ENCODE measurements at regions not wholly inside any gene's neighbourhood (a gene's known extent, or its start where the extent isn't known, plus 50 kb on each side); places are given as distances from the start of the nearest gene placed in this dataset.
A peak's percentile ranks its signal among the peaks of the same experiment; 100 is the strongest.

- DNase-seq, result peak; percentile 9
- Mint-ChIP-seq H3K4me3 (ENCODE audit: low read depth, unreplicated experiment) (no peak overlapping the region), H3K36me3 (ENCODE audit: insufficient read depth, unreplicated experiment) (no peaks in the 10 kb centered on the region), H3K4me1 (ENCODE audit: low read depth, unreplicated experiment) (peaks cover 31% of the 10 kb centered on the region), H3K27ac (ENCODE audit: unreplicated experiment) (peak overlapping the region; percentile 53), H3K9me3 (ENCODE audit: low read depth, unreplicated experiment) (no peaks in the 10 kb centered on the region), H3K27me3 (ENCODE audit: unreplicated experiment) (no peaks in the 10 kb centered on the region)
- CTCF ChIA-PET, result interaction anchor here (0.5 kb wide), 1 partner anchor 41 kb away, joined by 4 read pairs; no protein-coding TSS in a partner anchor
- no TSS peak for BruUV-seq (replicated peaks)
- intact Hi-C loops (cut with micrococcal nuclease; ENCODE audit: unreplicated experiment), result no loop called here
- TF ChIP-seq, protein P1, sequence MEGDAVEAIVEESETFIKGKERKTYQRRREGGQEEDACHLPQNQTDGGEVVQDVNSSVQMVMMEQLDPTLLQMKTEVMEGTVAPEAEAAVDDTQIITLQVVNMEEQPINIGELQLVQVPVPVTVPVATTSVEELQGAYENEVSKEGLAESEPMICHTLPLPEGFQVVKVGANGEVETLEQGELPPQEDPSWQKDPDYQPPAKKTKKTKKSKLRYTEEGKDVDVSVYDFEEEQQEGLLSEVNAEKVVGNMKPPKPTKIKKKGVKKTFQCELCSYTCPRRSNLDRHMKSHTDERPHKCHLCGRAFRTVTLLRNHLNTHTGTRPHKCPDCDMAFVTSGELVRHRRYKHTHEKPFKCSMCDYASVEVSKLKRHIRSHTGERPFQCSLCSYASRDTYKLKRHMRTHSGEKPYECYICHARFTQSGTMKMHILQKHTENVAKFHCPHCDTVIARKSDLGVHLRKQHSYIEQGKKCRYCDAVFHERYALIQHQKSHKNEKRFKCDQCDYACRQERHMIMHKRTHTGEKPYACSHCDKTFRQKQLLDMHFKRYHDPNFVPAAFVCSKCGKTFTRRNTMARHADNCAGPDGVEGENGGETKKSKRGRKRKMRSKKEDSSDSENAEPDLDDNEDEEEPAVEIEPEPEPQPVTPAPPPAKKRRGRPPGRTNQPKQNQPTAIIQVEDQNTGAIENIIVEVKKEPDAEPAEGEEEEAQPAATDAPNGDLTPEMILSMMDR (IDR thresholded peaks at IDR 0.05; ENCODE audit: unreplicated experiment), result no peak
These were observed 62.3 kb downstream of the UCHL1 start for GRCh38 chr4:41318839-41319530.

DNA sequence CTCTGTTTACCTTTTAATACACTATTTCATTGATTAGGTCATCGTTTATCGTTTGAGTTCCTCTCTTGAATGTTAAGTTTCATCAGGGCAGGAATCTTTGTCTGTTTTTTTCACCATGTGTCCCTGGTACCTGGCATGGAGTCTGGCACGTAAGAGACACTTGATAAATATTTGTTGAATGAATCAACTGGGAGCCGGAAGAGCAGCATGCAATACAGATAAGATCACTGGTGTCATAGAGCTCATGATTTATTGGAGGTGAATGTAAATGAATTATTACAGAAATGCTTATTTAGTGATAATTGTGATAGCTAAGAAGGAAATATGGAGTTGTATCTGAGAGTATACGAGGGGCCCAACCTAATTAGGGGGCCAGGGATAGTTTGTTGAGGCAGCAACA is 62.8 kb downstream of the UCHL1 start:
- Mint-ChIP-seq H3K36me3 (ENCODE audit: insufficient read depth, unreplicated experiment) (no peaks in the 10 kb centered on the region), H3K27me3 (ENCODE audit: unreplicated experiment) (no peaks in the 10 kb centered on the region), H3K9me3 (ENCODE audit: low read depth, unreplicated experiment) (no peaks in the 10 kb centered on the region), H3K4me1 (ENCODE audit: low read depth, unreplicated experiment) (peaks cover 35% of the 10 kb centered on the region), H3K4me3 (ENCODE audit: low read depth, unreplicated experiment) (no peak overlapping the region), H3K27ac (ENCODE audit: unreplicated experiment) (peak overlapping the region; percentile 53)
- no peak for DNase-seq
- TF ChIP-seq, protein P1 (IDR thresholded peaks at IDR 0.05; ENCODE audit: unreplicated experiment), result no peak
- intact Hi-C loops (cut with micrococcal nuclease; ENCODE audit: unreplicated experiment), result no loop called here
- CTCF ChIA-PET, result no interaction called here
- no TSS peak for BruUV-seq (replicated peaks)

GRCh38 chr4:41320278-41320677 is 63.5 kb downstream of the UCHL1 start:
- H3K9me3 Mint-ChIP-seq (ENCODE audit: low read depth, unreplicated experiment), result no peaks in the 10 kb centered on the region
- CTCF ChIA-PET, result interaction anchor here (1.0 kb wide), 1 partner anchor 14 kb away, joined by 3 read pairs; no protein-coding TSS in a partner anchor
- no peaks in the 10 kb centered on the region for H3K27me3 Mint-ChIP-seq (ENCODE audit: unreplicated experiment)
- no TSS peak for BruUV-seq (replicated peaks)
- intact Hi-C loops (cut with micrococcal nuclease; ENCODE audit: unreplicated experiment), result no loop called here
- no peaks in the 10 kb centered on the region for H3K36me3 Mint-ChIP-seq (ENCODE audit: insufficient read depth, unreplicated experiment)
- H3K27ac Mint-ChIP-seq (ENCODE audit: unreplicated experiment), result no peak overlapping the region
- no peak for DNase-seq
- no peak overlapping the region for H3K4me3 Mint-ChIP-seq (ENCODE audit: low read depth, unreplicated experiment)
- H3K4me1 Mint-ChIP-seq (ENCODE audit: low read depth, unreplicated experiment), result peaks cover 35% of the 10 kb centered on the region
- TF ChIP-seq, protein P1 (IDR thresholded peaks at IDR 0.05; ENCODE audit: unreplicated experiment), result no peak

- DNase-seq, result no peak
- Mint-ChIP-seq H3K36me3 (ENCODE audit: insufficient read depth, unreplicated experiment) (no peaks in the 10 kb centered on the region), H3K4me3 (ENCODE audit: low read depth, unreplicated experiment) (no peak overlapping the region), H3K27ac (ENCODE audit: unreplicated experiment) (no peak overlapping the region), H3K27me3 (ENCODE audit: unreplicated experiment) (no peaks in the 10 kb centered on the region), H3K4me1 (ENCODE audit: low read depth, unreplicated experiment) (peaks cover 35% of the 10 kb centered on the region), H3K9me3 (ENCODE audit: low read depth, unreplicated experiment) (no peaks in the 10 kb centered on the region)
- BruUV-seq (replicated peaks), result no TSS peak
- TF ChIP-seq, protein P1 (IDR thresholded peaks at IDR 0.05; ENCODE audit: unreplicated experiment), result no peak
- intact Hi-C loops (cut with micrococcal nuclease; ENCODE audit: unreplicated experiment), result no loop called here
- CTCF ChIA-PET, result interaction anchor here (1.0 kb wide), 1 partner anchor 14 kb away, joined by 3 read pairs; no protein-coding TSS in a partner anchor
These were observed 64.1 kb downstream of the UCHL1 start for GRCh38 chr4:41320786-41321185.
